ENCODE measurements at regions not wholly inside any gene's neighbourhood (a gene's known extent, or its start where the extent isn't known, plus 50 kb on each side); places are given as distances from the start of the nearest gene placed in this dataset.
"Not testable (repeated sequence)": the region's sequence is repeated elsewhere in the genome, so short reads cannot be mapped to it uniquely, and the experiment has no call there.

DNA sequence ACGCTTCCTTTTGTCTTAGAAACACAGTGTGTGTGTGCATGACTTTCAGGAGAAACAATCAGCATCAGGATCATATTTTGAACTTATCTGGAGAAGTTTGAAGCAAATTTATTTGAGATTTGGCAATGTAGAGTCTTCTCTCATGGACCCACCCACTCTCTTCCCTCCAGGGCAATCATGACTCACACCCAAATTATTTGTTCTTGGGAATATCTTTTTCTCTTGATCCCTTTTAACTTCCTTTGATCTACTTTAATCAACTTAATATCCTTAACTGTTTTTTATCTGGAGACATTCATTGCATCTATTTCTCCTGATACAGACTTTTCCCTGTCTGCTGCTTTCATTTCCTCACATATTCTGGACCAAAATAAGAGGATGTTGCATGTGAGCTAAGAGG, 1174.3 kb downstream of the GATA3 start:
- Histone ChIP-seq H3K9me3 (ENCODE audit: low read length) (no peaks in the 10 kb centered on the region), H3K36me3 (ENCODE audit: insufficient read depth, low read length) (no peaks in the 10 kb centered on the region), H3K4me3 (ENCODE audit: low read length) (no peak overlapping the region), H2AFZ (ENCODE audit: low read depth, low read length) (no peak overlapping the region), H3K27me3 (ENCODE audit: insufficient read depth, low read length) (no peaks in the 10 kb centered on the region), H3K4me1 (ENCODE audit: insufficient read depth, low read length) (no peaks in the 10 kb centered on the region)

DNA sequence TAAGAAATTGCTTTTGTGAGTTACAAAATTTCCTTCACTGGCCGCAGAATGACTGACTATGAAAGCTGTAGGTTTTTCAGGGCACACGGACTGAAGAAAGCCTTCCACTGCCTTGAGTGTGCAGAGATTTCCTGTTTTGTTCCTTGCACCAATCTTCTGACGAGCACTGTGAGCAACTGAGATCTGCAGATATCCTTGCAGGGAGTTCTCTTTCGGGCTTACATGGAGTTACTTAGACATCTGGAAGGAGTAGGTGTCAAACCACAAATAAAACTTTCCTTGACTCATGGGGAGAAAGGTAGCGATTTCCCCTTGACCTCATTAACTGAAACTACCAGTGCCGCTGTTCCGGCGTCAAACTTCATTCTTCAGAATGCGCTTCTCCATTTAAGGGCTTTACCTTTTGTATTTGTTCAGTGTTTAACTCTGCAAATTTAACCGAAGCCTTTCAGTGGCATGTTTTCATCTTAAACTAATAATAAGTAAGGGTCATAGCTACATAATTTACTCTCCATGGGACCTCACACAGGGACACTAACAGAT, 1175.3 kb downstream of the GATA3 start:
- no peaks in the 10 kb centered on the region for H3K36me3 ChIP-seq (ENCODE audit: insufficient read depth, low read length)
- no peak overlapping the region for H2AFZ ChIP-seq (ENCODE audit: low read depth, low read length)
- no peaks in the 10 kb centered on the region for H3K4me1 ChIP-seq (ENCODE audit: insufficient read depth, low read length)
- no peaks in the 10 kb centered on the region for H3K9me3 ChIP-seq (ENCODE audit: low read length)
- no peak overlapping the region for H3K4me3 ChIP-seq (ENCODE audit: low read length)
- H3K27me3 ChIP-seq (ENCODE audit: insufficient read depth, low read length) = no peaks in the 10 kb centered on the region

DNA sequence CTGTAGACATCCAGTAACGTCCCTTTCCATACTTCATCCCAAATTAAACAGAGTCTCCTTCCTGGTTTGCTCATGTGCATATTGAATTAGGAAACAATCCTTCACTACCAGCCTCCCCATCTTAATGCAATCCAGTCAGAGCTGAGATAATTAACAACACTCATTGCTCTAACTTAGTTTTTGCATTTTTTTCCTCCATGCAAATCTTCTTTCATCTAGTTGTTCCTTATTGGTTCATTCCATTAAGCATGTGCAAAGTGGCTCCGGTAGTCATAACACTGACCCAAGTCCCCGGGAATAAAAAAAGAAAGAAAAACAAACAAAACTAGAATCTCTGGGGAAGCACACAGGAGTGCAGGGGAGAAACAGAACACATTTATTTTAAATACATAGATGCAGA, 1176.1 kb downstream of the GATA3 start:
- H3K4me1 ChIP-seq (ENCODE audit: insufficient read depth, low read length) = no peaks in the 10 kb centered on the region
- H3K9me3 ChIP-seq (ENCODE audit: low read length) = no peaks in the 10 kb centered on the region
- H3K27me3 ChIP-seq (ENCODE audit: insufficient read depth, low read length) = no peaks in the 10 kb centered on the region
- H2AFZ ChIP-seq (ENCODE audit: low read depth, low read length) = no peak overlapping the region
- no peak overlapping the region for H3K4me3 ChIP-seq (ENCODE audit: low read length)
- H3K36me3 ChIP-seq (ENCODE audit: insufficient read depth, low read length) = no peaks in the 10 kb centered on the region

- Histone ChIP-seq H3K27me3 (ENCODE audit: insufficient read depth, low read length) (no peaks in the 10 kb centered on the region), H3K4me3 (ENCODE audit: low read length) (no peak overlapping the region), H3K9me3 (ENCODE audit: low read length) (no peaks in the 10 kb centered on the region), H3K36me3 (ENCODE audit: insufficient read depth, low read length) (no peaks in the 10 kb centered on the region), H3K4me1 (ENCODE audit: insufficient read depth, low read length) (no peaks in the 10 kb centered on the region), H2AFZ (ENCODE audit: low read depth, low read length) (no peak overlapping the region)
Measured at GRCh38 chr10:9234191-9234590, 1179.7 kb downstream of the GATA3 start.

GRCh38 chr10:9238041-9238440, 1183.6 kb downstream of the GATA3 start:
- H3K9me3 ChIP-seq (ENCODE audit: low read length) = no peaks in the 10 kb centered on the region
- H3K36me3 ChIP-seq (ENCODE audit: insufficient read depth, low read length) = no peaks in the 10 kb centered on the region
- H3K4me1 ChIP-seq (ENCODE audit: insufficient read depth, low read length) = no peaks in the 10 kb centered on the region
- no peaks in the 10 kb centered on the region for H3K27me3 ChIP-seq (ENCODE audit: insufficient read depth, low read length)
- H2AFZ ChIP-seq (ENCODE audit: low read depth, low read length) = no peak overlapping the region
- no peak overlapping the region for H3K4me3 ChIP-seq (ENCODE audit: low read length)

DNA sequence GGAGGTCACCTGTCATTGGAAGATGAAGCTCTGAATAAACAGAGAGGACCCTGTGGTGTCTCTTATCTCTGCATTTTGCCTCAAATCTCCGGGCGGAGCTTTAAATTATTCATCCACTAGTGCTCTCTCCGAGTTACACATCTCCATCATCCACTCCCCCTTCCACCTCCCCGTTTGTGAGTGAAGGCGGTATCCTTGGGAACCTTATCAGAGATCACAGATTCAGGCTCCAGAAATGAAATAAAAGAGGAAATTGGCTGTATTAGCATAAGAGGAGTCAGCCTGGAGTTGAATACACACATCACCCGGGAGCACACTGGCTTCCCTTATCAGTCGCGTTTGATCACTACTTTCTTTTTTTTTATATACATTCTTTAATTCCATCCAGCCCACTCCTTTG, 1184.8 kb downstream of the GATA3 start:
- Histone ChIP-seq H3K36me3 (ENCODE audit: insufficient read depth, low read length) (no peaks in the 10 kb centered on the region), H3K27me3 (ENCODE audit: insufficient read depth, low read length) (no peaks in the 10 kb centered on the region), H2AFZ (ENCODE audit: low read depth, low read length) (no peak overlapping the region), H3K4me1 (ENCODE audit: insufficient read depth, low read length) (no peaks in the 10 kb centered on the region), H3K9me3 (ENCODE audit: low read length) (no peaks in the 10 kb centered on the region), H3K4me3 (ENCODE audit: low read length) (no peak overlapping the region)

- H3K27me3 ChIP-seq (ENCODE audit: insufficient read depth, low read length) = no peaks in the 10 kb centered on the region
- no peak overlapping the region for H3K4me3 ChIP-seq (ENCODE audit: low read length)
- H3K4me1 ChIP-seq (ENCODE audit: insufficient read depth, low read length) = no peaks in the 10 kb centered on the region
- no peak overlapping the region for H2AFZ ChIP-seq (ENCODE audit: low read depth, low read length)
- H3K36me3 ChIP-seq (ENCODE audit: insufficient read depth, low read length) = no peaks in the 10 kb centered on the region
- H3K9me3 ChIP-seq (ENCODE audit: low read length) = no peaks in the 10 kb centered on the region
Measured at GRCh38 chr10:9243941-9244411, 1189.5 kb downstream of the GATA3 start.

GRCh38 chr10:9244864-9245263, 1190.4 kb downstream of the GATA3 start:
- H3K27me3 ChIP-seq (ENCODE audit: insufficient read depth, low read length) = no peaks in the 10 kb centered on the region
- no peaks in the 10 kb centered on the region for H3K9me3 ChIP-seq (ENCODE audit: low read length)
- H3K4me3 ChIP-seq (ENCODE audit: low read length) = no peak overlapping the region

DNA sequence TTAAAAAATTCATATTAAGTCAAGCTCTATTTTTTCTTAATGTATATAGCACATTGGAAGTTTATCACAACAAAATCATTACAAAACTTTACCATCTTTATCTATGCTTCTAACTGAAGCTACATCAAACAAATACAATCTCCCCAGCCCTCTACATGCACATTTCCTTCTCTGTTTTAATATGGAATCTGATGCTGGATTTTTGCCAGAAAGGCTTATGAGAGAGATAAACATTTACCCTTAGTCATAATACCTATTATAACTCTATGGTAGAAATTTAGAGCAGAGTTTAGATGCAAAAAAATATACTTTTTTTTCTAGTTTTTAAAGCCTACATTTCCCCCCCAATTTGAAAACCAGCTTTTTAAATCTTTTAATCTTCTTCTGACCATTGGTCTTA, 1198.6 kb downstream of the GATA3 start:
- H3K4me3 ChIP-seq (ENCODE audit: low read length) = no peak overlapping the region
- H2AFZ ChIP-seq (ENCODE audit: low read depth, low read length) = no peak overlapping the region
- H3K9me3 ChIP-seq (ENCODE audit: low read length) = no peaks in the 10 kb centered on the region

More at GRCh38 chr10:9244864-9245263, 1190.4 kb downstream of the GATA3 start:
- no peaks in the 10 kb centered on the region for H3K4me1 ChIP-seq (ENCODE audit: insufficient read depth, low read length)
- H2AFZ ChIP-seq (ENCODE audit: low read depth, low read length) = no peak overlapping the region
- no peaks in the 10 kb centered on the region for H3K36me3 ChIP-seq (ENCODE audit: insufficient read depth, low read length)

DNA sequence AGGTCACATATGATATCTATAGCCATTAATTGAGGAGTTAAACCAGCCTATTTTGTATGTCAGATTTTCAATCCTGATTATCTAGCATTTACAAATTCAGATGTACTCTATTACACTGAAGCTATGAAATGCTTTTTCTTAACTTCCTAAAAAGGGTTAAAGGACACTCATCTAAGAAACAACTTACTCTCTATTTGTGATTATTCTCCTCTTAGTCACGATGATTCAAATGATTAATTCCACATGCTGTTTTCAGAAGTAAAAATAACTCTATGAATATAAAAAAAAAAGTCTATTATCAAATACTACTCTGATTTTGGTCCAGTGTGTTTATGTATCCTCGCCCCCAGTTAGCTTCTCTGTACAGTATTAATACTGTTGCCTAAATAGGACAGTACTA, 1199.9 kb downstream of the GATA3 start:
- Histone ChIP-seq H2AFZ (ENCODE audit: low read depth, low read length) (no peak overlapping the region), H3K27me3 (ENCODE audit: insufficient read depth, low read length) (no peaks in the 10 kb centered on the region), H3K36me3 (ENCODE audit: insufficient read depth, low read length) (no peaks in the 10 kb centered on the region), H3K9me3 (ENCODE audit: low read length) (no peaks in the 10 kb centered on the region), H3K4me3 (ENCODE audit: low read length) (no peak overlapping the region), H3K4me1 (ENCODE audit: insufficient read depth, low read length) (no peaks in the 10 kb centered on the region)

More for the DNA sequence above, 1198.6 kb downstream of the GATA3 start:
- H3K27me3 ChIP-seq (ENCODE audit: insufficient read depth, low read length) = no peaks in the 10 kb centered on the region
- no peaks in the 10 kb centered on the region for H3K4me1 ChIP-seq (ENCODE audit: insufficient read depth, low read length)
- no peaks in the 10 kb centered on the region for H3K36me3 ChIP-seq (ENCODE audit: insufficient read depth, low read length)

- H3K36me3 ChIP-seq (ENCODE audit: insufficient read depth, low read length) = no peaks in the 10 kb centered on the region
- H3K27me3 ChIP-seq (ENCODE audit: insufficient read depth, low read length) = no peaks in the 10 kb centered on the region
- H2AFZ ChIP-seq (ENCODE audit: low read depth, low read length) = no peak overlapping the region
- no peak overlapping the region for H3K4me3 ChIP-seq (ENCODE audit: low read length)
- no peaks in the 10 kb centered on the region for H3K9me3 ChIP-seq (ENCODE audit: low read length)
- H3K4me1 ChIP-seq (ENCODE audit: insufficient read depth, low read length) = no peaks in the 10 kb centered on the region
Measured at GRCh38 chr10:9260690-9261089, 1206.2 kb downstream of the GATA3 start.

DNA sequence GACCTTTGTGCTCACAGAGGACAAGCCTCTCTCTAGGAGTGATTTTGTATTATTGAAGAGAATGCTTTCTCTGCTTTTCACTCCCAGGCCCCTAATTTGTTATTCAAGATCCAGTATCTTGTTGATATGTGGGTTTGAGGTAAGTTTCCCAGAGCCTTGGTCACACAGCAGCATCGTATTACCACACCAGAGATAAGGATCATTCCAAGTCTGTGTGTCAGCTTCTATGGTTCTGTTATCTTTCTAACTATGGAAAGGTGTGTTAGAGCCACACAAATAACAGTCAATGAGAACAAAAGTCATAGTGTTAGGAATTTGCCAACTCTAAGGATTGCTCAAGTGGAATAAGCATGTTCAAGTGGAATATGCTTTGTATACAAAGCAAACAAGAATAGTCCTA, 1208.3 kb downstream of the GATA3 start:
- H3K4me1 ChIP-seq (ENCODE audit: insufficient read depth, low read length) = no peaks in the 10 kb centered on the region

GRCh38 chr10:9268176-9268575, 1213.7 kb downstream of the GATA3 start:
- Histone ChIP-seq H2AFZ (ENCODE audit: low read depth, low read length) (no peak overlapping the region), H3K4me1 (ENCODE audit: insufficient read depth, low read length) (no peaks in the 10 kb centered on the region), H3K36me3 (ENCODE audit: insufficient read depth, low read length) (no peaks in the 10 kb centered on the region), H3K9me3 (ENCODE audit: low read length) (no peaks in the 10 kb centered on the region), H3K4me3 (ENCODE audit: low read length) (no peak overlapping the region), H3K27me3 (ENCODE audit: insufficient read depth, low read length) (no peaks in the 10 kb centered on the region)

More for the DNA sequence above, 1208.3 kb downstream of the GATA3 start:
- no peak overlapping the region for H3K4me3 ChIP-seq (ENCODE audit: low read length)
- H2AFZ ChIP-seq (ENCODE audit: low read depth, low read length) = no peak overlapping the region
- H3K9me3 ChIP-seq (ENCODE audit: low read length) = no peaks in the 10 kb centered on the region
- H3K36me3 ChIP-seq (ENCODE audit: insufficient read depth, low read length) = no peaks in the 10 kb centered on the region
- no peaks in the 10 kb centered on the region for H3K27me3 ChIP-seq (ENCODE audit: insufficient read depth, low read length)

- H2AFZ ChIP-seq (ENCODE audit: low read depth, low read length); H3K9me3 ChIP-seq (ENCODE audit: low read length); H3K4me1 ChIP-seq (ENCODE audit: insufficient read depth, low read length); H3K4me3 ChIP-seq (ENCODE audit: low read length); H3K27me3 ChIP-seq (ENCODE audit: insufficient read depth, low read length); H3K36me3 ChIP-seq (ENCODE audit: insufficient read depth, low read length): not testable (repeated sequence)
Measured at GRCh38 chr10:9273126-9273833, 1218.8 kb downstream of the GATA3 start.

Measured in neuron (in vitro differentiated cells).